GM21825 (cell line): ENCODE measurements at regions not wholly inside any gene's neighbourhood (a gene's known extent, or its start where the extent isn't known, plus 50 kb on each side); places are given as distances from the start of the nearest gene placed in this dataset.
"Not testable (repeated sequence)": the region's sequence is repeated elsewhere in the genome, so short reads cannot be mapped to it uniquely, and the experiment has no call there.

ENCODE experiments used
- ATAC-seq: cut with Tn5 transposase; IDR thresholded peaks from one replicate; pipeline ENCODE4 v1.9.1; 2021; ENCODE audit warnings: mild to moderate bottlenecking, moderate library complexity; ENCODE audit not compliant: unreplicated experiment

DNA sequence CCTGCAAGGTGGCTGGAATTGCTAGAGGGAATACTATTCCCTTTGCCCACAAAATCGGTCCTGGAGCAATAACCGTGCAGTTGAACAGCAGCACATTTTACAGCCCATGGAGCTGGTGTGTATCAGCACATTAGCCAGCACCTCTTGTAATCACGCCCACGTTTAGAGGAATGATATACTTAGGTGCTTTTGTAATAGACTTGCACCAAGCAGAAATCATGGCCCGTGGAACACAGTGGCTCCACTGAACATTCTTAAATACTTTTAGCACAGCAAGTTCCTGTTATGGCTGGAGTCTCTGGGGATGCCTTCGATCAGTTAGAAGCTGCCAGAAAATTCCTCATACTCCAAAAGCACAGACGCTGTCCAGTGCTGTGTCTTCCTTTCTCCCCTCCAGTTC lies 218.1 kb upstream of the FAM78B start:
- no peak for ATAC-seq

DNA sequence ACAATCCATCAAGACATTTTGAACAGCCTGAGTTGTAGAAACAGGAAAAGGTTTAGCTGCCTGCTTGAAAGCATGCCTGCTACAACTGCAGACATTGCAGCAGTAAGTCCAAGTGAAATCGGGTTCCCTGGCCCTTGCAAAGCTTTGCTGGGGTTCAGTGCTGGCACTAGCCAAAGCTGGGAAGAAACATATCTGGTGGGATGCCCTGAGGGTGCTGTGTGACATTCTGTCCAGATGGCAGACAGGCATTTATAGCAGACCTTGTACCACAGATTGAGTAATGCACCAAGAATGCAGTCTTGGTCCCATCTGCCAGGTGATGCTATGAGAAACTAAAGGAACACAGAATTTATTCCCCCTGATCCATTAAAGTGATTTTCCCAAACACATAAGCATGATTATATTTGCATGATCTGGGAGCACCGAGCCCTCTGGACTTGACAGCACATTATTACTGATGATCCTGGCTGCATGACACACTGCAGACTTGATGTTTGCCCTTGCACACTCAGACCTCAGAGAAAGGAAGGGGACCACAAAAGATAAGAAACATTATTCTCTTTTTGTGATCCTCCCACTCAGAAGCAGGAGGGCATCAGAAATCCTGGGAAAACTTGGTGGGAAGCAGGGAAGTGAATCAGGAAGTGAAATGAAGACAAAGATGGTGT lies 223.7 kb upstream of the FAM78B start:
- no peak for ATAC-seq

DNA sequence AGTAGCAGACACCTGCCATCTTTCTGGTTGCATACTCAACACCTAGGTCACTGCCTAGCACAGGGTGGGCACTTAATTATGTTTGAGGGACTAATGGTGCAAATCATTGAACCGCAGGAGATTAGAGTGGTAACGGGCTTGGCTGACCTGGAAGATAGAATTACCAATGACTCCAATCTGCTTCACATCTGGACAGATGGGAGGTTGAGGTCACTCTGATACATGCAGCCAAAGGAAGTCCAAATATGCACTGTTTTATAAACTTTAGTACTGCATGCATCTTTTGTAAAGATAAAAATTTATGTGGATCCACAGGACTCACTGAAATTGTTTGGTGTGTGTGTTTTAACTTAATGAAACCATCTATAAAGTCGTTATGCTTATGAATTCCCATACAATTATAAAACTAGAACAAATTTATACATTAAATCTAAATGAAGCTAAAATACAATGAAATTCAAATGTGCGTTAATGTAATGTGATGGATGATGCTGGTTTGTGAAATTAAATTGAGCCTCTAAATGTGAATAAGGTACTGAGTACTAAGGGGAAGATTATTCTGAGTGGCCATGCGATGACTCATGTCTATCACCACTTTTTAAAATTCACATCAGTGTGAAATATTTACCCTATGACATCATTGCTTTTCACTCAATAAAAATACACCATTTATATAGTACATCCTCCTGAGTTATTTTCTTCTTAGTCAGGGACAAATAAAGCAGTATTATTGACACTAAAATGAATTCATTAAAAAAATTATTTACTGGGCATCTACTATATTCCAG lies 224.7 kb upstream of the FAM78B start:
- no peak for ATAC-seq

DNA sequence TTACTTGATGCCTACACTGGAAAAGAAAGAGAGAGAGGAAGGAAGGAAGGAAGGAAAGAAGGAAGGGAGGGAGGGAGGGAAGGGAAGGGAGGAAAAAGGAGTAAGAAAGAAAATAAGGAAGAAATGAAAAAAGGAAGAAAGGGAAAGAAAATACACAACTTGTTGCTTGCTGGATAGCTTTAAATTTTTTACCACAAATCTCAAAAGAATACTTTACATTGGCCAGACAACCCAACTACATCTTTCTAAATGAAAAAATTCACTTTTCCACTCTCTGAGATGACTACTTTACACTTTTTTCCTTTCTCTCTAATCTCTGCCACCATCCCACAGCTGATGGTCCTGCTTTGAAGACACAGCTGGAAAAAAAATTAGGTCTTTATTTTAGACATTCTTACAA lies 228.9 kb upstream of the FAM78B start:
- no peak for ATAC-seq

DNA sequence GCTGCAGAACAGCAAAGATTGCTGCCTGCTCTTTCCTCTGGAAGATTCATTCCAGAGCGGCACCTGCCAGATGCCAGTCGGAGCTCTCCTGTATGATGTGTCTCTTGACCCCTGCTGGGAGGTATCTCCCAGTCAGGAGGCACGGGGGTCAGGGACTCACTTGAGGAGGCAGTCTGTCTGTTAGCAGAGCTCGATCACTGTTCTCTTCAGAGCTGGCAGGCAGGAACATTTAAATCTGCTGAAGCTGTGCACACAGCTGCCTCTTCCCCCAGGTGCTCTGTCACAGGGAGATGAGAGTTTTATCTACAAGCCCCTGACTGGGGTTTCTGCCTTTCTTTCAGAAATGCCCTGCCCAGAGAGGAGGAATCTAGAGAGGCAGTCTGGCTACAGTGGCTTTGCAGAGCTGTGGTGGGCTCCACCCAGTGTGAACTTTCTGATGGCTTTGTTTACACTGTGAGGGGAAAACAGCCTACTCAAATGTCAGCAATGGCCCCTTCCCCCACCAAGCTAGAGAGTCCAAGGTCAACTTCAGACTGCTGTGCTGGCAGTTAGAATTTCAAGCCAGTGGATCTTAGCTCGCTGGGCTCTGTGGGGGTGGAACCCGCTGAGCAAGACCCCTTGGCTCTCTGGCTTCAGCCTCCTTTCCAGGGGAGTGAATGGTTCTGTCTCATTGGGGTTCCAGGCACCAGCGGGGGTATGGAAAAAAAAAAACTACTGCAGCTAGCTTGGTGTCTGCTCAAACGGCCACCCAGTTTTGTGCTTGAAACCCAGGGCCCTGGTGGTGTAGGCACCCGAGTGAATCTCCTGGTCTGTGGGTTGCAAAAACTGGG lies 242.7 kb upstream of the FAM78B start:
- ATAC-seq: not testable (repeated sequence)

DNA sequence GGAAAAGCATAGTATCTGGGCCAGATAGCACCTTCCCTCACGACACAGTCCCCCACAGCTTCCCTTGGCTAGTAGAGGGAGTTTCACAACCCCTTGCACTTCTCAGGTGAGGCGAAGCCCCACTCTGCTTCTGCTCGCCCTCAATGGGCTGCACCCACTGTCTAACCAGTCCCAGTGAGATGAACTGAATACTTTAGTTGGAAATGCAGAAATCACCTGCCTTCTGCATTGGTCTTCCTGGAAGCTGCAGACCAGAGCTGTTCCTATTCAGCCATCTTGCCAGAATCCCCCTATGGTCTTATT lies 243.2 kb upstream of the FAM78B start:
- ATAC-seq: no peak

DNA sequence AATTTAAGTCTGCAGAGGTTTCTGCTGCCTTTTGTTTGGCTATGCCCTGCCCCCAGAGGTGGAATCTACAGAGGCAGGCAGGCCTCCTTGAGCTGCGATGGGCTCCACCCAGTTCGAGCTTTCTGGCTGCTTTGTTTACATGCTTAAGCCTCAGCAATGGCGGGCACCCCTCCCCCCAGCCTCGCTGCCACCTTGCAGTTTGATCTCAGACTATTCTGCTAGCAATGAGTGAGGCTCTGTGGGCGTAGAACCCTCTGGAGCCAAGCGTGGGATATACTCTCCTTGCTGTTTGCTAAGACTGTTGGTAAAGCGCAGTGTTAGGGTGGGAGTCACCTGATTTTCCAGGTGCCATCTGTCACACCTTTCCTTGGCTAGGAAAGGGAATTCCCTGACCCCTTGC lies 250.0 kb upstream of the FAM78B start:
- not testable (repeated sequence) for ATAC-seq

DNA sequence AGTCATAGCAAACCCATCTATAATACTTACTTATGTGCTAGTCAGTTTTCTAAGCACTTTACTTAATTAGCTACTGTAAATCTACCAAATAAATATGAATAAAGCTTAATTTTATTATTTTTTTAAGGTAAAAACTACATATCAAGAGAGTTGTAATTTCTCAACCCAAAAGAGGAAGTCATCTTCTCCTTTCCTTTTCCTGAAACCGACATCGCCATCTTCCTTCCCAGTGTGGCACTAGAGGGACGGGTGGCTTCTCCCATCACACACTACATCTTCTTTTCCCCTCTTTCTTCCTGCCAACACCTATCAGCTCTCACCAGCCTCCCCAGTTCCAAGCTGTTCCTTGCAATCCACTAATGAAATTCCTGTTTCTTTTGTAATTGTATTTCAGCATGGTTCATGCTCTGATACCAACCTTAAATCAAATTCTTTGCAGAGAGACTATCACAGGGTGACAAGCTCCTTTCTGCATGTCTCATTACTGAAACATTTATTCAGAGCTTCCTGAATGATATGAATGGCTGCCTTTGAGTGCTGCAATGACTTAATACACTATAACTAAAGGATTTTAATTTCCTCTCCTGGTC lies 251.6 kb upstream of the FAM78B start:
- no peak for ATAC-seq

DNA sequence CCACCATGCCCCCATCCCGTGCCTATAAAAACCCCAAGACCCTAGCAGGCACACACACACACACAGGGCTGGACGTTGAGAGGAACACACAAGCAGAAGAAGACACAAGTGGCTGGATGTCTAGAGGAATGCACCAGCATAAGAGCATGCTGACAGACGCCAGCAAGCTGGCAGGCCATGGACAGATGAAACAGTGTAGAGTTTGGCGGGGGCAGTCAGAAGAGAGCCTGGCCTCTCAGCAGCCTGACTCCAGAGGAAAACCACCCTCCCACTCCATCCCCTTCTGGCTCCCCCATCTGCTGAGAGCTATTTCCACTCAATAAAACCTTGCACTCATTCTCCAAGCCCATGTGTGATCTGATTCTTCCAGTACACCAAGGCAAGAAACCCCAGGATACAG lies 255.8 kb upstream of the FAM78B start:
- not testable (repeated sequence) for ATAC-seq

DNA sequence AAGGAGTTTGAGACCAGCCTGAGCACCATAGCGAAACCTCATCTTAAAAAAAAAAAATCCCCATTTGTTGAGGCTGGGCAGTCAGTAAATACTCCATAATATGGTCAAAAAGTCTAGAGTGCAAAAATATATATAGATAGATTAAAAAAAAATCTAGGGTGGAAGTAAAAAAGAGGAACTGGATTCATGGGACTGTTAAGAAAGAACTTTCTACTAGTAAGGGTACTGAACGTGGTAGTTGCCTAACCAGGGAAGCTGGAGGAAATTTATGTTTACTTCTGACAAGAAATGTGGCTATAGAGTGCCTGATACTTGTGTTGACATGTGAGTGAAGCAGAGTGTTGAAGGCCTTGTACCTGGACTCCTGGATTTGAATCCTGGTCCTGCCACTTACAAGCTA lies 265.9 kb upstream of the FAM78B start:
- no peak for ATAC-seq

DNA sequence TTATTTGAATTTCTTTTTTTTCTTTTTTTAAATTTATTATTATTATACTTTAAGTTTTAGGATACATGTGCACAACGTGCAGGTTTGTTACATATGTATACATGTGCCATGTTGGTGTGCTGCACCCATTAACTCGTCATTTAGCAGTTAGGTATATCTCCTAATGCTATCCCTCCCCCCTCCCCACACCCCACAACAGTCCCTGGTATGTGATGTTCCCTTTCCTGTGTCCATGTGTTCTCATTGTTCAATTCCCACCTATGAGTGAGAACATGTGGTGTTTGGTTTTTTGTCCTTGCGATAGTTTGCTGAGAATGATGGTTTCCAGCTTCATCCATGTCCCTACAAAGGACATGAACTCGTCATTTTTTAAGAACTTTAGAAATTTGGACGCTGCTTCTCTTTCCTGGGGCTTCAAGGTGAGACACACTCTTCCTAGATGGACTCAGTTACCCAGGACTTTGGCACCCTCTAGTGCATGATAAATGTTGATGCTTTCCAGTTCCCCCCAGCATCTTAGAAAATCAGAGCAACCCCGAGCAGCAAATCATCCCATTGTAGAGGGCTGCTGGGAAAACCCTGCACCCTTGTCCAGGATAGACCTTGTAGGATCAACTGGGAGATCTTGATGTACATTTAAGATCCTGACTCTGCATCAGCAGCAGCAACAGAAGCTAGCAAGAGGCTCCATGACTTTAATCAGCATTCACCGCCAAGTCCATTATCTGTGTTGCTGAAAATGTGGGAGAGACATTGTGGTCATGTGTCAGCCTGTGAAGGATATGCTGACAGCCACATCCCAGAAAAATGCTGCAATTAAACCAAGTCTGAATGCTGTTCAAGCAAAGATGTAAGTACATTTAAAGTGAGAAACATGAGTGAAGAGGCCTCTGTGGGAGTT lies 266.9 kb upstream of the FAM78B start:
- not testable (repeated sequence) for ATAC-seq

DNA sequence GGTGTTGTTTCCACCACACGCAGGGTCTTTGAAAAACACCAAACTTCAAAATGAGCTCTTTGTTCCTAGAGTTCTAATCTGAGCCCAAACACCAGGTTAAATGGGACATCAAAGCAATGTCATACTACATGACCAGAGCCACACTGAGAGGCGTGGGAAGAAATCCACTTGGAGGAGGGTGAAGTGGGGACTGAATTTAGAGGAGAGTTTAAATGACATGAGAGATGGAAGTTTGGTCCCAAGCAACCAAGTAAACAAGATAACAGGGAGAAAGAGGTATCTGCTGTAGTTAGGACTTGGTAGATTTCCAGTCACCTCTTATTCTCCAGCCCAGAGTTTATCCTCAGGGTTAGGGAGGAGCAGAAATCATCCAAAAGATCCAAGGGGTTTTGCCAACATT lies 290.9 kb upstream of the FAM78B start:
- ATAC-seq: no peak

DNA sequence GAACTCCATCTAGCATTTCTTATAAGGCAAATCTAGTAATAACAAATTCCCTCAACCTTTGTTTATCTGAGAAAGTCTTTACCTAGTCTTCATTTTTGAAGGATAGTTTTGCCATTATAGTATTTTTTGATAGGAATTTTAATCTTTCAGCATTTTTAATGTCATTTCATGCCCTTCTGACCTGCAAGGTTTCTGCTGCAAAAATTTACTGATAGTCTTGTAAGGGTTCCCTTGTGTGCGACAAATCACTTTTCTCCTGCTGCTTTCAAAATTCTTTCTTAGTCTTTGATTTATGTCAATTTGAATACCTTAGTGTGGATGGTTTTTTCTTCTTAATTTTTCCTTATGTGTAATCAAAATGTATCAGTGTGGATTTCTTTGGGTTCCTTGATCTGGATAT lies 297.5 kb upstream of the FAM78B start:
- ATAC-seq: no peak

DNA sequence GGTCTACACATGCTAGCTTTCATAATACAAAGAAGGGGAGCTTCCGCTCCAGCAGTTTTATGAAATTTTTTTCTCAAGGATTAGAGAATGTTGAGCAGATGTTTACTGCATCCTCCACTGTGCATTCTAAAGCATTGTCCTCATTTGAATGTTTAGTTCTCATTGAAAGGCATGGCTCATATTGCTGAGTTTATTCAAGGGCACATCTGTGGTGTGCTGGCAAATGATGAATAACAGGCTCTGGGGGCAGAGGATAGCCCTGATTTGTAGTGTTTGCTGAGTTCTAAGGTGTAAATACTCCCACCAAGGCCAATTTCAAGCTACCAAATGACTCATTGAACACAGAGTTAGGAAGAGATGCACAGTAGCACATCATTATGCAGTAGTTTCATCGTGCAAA lies 303.2 kb upstream of the FAM78B start:
- ATAC-seq: no peak

DNA sequence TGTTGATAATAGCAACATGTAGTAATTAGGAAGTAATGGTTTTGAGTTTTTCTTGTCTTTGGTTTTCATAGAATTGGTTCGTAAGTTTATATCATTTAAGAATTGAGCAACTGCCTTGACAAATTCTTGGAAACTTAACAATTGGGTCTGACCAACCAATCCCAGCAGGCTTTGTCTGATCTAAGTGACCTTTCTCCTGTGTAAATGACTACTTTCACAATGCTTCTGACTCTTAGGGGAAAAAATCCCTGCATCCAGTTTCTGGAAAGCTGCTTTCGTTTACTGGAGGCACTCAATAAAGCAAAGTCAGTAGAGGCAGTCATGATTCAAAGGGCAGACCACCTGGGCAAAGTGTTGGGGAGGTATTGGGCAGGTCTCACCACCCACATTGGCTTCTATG lies 303.6 kb upstream of the FAM78B start:
- ATAC-seq: no peak

DNA sequence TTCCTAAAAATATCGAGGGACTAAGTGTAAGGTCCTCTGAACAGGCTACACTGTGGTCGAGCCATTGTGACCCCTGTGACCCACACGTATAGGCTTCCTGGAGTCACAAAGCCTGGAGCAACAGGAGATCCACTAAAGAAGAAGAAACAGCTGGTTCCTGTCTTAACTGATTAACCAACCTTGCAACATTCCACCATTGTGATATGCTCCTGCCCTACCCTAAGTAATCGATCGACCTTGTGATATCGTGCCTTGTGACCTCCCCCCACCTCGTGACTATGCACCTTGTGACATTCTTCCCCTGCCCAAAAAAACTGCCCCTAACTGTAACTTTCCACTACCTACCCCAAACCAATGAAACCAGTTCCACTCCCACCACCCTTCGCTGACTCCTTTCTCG lies 304.6 kb upstream of the FAM78B start:
- ATAC-seq: no peak

DNA sequence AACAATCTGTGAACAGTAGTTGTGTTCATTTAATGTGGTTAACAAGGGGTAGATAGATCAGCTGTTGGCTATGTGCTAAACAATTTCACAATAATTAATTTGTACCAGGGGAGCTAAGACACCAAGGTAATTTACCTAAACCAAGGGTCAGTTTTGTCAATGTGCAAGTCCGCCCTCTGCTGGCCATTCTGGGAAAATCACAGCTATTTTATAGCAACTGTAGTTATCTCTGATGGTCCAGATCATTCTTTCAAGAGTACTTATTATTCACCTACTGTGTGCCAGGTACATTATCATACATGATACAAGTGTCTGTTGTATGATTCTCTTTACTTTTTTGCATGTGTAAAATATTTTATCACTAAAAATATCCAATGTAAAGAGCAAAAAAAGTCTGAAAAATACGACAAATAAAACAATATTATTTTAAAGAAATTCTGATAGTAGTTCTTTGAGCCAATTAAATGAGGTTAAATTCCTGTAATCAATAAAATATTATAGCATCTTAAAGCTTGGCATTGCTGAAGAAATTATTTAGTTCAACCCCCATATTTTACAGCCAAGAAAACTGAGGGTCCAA lies 312.3 kb upstream of the FAM78B start:
- ATAC-seq: peak; percentile 54

DNA sequence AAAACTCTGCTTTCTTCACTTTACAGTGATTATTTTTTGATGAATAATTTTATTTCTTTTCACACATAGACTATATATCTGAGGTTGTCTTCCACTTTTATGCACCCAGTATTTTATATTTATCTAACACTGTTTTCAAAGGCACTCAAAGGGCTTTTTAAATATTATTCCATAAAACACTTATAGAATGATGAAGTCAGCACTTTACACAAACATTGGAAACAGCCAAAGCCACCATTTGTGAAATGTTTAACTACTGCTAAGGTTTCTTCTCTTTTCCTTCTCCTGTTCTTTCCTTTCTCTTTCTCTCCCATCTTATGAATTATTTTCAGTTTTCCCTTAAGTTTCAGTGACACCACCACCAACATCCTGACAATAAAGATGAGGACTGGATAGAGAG lies 317.7 kb upstream of the FAM78B start:
- ATAC-seq: no peak

DNA sequence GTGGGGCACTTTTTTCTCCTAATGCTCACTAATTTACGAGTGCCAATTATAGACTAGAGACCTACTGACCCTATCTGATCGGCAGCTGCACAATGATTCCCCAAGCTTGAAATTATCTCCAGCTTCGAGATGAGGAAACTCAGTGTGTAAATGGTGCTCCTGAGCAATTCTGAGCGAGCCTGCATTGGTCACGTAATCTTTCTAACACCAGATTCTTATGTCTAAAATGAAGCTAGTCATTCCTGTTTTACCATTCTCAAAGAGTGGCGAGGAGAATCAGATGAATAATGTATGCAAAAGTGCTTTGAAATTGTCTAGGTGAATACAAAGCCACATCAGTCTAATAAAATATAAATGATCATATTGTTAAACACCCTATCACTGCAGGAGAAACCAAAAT lies 318.1 kb upstream of the FAM78B start:
- ATAC-seq: no peak

DNA sequence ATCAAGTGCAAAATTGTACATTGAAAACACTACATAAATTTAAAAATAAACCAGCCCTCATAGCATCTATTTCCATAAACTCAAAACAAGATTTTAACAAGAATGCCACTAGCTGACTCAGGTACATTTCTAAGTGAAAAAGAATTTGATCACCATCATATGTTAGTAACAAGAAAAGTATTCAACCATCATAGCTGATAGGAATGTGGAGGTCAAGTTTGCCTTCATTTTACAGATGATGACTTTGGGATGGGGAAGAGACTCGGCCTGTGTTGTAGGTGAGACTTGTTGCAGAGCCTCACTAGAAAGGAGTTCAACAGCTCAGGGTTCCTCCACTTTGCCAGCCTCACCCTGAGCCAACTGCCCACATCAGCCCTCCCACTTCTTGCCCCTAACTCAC lies 318.8 kb upstream of the FAM78B start:
- no peak for ATAC-seq
